HK-2 (cell line): ENCODE measurements at regions not wholly inside any gene's neighbourhood (a gene's known extent, or its start where the extent isn't known, plus 50 kb on each side); places are given as distances from the start of the nearest gene placed in this dataset.

Experiments
- DNase-seq: peaks from one replicate; pipeline ENCODE4 v3.0.0-alpha.2; 2018; ENCODE audit not compliant: unreplicated experiment

GRCh38 chr11:112856133-112856532 lies 105.1 kb upstream of the NCAM1 start:
- no peak for DNase-seq

DNA sequence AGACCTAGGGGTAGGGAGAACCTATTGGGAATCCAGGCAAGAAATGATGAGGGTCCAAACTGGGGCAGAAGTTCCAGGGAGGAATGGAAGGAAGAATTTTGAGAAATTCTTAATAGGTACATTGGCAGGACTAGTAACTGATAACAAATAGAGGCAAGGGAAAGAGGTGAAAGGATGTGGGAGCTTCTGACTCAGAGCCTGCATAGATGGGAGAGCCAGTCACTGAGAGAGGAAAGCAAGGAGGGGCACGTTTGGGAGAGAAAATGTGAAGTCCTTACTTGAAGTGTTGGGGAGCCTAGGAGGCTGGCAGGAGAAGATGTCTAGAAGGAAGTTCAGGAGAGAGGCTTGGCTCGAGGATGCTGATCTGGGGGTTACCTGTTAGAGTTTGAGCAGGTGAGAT lies 104.6 kb upstream of the NCAM1 start:
- no peak for DNase-seq

DNA sequence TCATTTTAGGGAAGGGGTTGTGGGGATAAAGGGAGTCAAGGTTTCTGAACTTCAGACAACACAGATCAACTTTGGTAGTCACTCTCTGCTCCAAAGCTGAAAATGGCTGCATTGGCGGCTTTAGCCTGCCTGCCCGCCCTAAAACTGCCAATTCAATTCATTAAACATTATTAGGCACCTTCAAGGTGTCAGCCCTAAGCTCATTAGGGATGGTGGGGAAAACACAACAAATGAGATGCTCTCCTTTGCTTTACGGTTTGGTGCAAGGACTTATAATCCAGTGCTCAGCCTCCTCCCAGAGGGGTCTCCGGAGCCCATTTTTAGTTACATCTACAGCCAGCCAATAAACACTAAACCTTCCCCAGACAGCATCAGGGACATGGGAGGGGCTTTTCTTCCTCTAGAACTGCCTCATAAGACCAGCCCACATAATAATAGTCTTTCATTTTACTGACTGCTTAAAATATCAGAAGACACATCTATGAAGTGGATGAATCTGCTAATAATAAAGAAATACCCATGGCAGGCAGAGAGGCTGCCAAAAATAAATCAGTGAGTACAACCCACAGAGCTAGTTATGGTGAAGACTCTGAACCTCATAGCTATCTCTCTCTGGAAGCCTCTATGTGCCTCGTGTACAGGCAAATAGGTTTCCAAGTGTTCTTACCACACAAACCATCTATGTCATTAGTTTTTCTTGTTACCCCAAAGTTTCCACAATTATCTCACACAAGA lies 102.8 kb upstream of the NCAM1 start:
- no peak for DNase-seq

- DNase-seq, result no peak
Observed at GRCh38 chr11:112859787-112860186, 101.4 kb upstream of the NCAM1 start.

- no peak for DNase-seq
Observed at GRCh38 chr11:112861356-112861755, 99.9 kb upstream of the NCAM1 start.

DNA sequence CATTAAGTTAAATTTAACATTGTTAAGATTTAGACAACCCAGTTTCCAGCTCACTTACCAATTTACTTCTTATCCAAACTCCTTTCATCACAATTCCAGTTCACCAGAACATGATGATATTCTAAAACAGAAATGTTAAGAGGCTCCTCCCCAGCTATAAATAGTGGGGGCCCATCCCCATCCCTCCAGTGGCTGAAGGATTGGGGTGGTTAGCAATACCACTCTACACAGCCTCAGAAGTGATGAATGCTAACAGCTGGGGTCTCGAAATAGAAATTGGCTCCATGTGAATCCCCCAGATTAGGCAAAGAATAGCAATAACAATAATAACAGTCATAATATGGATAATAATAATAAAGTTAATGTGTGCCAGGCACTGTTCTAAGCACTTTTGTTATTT lies 97.9 kb upstream of the NCAM1 start:
- DNase-seq, result no peak

- DNase-seq, result no peak
Observed at GRCh38 chr11:112864672-112865071, 96.5 kb upstream of the NCAM1 start.

DNA sequence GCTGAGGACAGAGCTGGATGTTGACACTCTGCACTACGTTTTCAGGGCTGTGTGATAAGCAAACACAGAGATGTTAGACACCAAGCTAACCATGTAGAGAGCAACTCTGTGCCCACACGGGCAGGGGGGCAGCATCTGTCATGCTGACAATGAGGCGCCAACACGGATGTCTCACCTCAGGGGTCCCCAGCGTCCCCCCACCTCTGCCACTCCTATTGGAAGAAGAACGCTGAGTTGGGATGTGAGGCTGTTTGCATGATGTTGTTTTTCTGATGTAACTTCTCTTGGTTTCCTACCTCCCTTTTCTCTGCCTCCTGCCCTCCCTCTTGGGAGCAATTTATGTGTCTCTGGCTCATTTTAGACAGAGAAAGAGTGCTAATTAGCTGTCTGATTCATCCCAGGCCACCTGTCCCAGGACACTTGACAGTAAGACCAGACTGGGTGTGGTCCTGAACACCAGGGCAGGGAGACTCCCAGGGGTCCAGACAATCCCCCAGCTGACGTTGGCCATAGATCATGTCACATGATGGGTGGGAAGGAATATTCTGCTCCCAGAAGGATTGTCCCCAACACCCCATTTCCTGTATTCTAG lies 89.2 kb upstream of the NCAM1 start:
- DNase-seq, result no peak

GRCh38 chr11:112874980-112875379 lies 86.2 kb upstream of the NCAM1 start:
- no peak for DNase-seq

DNA sequence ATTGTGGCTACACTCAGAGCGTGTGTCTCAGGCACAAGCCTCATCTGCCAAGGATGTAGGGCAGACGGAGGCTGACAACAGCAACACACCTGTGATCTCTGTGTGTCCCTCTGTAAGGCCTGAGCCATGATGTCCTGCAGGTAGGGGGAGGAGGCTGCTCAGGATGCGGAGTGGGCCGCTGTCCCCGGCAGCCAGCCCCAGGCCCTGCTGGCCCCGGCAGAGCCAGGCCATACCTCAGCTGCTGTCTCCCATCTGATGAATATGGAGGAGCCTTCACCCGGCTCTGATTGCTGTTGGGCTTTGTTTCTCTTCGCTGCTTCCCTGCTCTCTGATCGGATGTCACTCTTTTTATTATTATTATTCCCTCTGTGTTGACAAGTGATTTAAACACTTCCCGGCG lies 83.6 kb upstream of the NCAM1 start:
- DNase-seq, result no peak

DNA sequence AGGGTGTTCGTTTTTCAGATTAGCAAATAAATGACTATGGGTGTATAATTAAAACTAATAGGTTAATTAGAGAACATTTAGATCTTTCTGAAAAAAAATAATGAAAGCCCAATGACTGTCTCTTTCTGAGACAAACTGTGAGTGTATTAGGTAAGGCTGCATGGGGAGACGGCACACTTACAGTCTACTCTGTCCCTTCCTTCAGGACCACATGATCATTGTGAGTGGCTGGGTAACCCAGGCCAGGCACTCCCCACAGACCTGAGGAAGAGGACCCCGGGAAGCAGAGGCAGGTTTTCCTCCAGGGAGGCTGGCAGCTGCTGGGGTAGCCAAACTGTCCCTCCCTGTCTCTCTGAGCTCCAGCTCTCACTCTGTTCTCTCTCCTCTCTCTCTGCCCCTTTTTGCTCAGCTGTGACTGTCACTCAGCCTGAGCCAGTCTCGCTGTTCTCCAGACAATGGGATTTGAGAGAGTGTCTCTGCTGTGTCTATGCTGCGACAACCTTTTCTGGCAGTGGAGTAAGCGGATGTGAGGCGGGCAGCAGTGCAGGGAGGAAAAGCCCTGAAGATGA lies 83.1 kb upstream of the NCAM1 start:
- DNase-seq, result no peak

GRCh38 chr11:112880495-112880894 lies 80.7 kb upstream of the NCAM1 start:
- DNase-seq, result no peak

DNA sequence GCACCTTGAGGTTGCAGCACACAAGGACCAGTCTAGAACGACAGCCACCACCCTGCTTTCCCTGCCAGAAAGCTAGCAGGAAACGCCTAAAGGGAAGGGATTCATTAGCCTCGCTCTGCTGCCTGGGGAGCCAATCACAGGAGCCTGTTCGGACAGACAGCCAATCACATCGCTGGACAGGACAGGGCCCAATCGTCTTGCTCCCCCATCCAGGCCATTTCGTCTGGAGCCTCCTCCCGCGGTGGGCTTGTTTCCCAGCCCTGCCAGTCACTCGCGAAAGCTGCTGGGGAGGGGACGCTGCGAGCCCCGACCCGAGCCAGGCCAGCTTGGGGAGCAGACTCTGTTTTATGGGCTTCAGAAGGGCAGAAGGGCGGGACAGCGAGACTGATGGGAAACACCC lies 79.8 kb upstream of the NCAM1 start:
- no peak for DNase-seq

- no peak for DNase-seq
Observed at GRCh38 chr11:112882494-112883381, 78.5 kb upstream of the NCAM1 start.

DNA sequence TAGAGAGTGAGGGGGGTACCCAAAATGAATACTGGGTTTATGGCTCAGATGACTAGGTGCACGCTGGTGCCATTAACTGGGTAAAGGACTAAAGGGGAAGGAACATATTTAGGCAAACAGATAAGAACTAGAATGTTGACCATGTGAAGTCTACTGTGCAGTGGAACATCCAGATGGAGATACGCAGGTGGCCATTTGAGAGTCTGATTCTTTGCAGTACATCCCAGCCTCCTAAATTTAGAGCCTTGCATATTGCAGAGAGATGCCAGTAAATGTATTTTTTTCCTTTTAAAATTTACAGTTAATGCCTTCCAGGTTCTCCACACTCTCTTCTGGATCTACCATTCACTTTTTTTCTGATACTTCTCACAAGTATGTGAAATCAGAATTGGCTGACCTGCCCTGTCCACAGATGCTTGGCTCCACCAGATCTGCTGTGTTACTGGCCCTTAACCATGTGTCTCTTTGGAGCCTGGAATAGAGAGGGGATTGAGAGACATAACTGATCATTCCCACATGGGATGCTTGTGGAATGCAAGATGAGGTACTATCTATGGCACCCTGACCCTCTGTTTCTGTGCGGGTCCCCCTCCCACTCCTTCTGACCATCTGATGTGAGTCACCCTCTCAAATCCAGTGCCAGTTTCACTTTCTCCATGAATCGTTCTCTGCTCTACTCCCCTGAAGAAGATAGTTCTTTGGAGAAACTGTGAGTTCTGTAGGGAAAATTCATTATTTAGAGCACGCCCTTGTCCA lies 77.0 kb upstream of the NCAM1 start:
- DNase-seq, result no peak

DNA sequence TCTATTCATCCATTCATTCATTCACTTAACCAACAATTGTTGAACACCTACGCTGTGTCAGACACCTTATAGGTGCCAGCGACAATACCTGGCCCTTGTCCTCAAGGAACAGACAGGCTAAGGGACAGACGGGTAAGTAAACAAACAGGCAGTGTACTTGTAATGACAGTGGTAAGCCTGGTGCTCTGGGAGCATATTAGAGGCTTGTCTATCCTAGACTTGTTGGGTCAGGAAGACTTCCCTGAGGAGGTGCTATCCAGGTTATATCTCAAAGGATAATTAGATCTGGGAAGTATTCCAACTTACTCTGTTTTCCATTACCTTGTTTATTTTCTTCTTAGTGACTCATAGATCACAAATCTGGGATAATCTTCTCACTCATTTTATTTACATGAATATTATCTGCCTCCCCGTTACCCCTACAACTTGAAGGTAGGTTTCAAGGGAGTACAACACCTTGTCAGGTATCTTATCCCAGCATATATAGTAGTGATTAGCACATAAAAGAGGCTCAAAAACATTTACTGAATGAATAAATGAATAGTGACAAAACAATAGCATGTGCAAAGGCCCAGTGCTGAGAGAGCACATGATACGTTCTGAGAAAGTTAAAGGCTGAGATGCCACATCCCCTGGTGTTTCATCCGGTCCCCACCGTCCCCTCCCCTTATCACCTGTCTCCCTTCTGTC lies 75.3 kb upstream of the NCAM1 start:
- DNase-seq, result no peak

DNA sequence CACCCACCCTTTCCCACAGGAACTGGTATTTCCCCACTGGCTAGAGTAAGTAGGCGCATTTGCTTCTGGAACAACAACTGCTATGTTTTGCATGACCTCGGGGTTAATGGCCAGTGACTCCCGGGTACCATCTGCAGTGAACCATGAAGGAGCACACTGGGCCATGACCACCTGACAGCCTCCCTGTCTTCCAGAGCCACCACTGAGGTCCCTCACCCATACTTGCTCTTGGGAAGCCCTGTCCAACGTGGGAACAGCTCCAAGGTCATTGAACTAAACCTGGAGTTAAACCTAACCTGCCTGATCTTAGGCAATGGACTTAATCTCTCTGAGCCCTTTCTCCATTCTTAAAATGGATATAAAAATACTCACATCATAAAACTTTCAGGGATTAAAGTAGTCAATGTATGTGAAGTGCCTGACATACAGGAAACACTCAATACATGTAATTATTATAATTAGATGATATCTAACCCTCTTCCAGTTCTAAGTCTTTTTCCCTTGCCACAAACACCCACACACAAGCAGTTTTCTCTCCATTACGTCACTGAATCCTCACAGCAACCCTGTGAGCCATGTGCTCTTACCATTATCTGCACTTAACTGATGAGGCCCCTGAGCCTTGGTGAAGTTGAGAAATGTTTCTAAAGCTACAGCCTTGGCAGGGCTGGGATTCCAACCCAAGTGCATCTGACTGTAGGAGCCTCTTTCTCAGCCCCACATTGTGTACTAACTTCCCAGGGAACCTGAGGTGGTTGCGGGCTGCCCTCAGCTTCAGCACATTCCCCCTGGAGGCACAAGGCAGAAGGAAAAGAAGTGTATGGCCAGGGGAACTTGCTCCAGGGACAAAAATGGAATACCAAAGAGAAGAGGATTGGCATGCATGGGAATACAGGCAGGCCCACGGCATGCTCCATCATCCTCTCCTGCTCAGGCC lies 74.5 kb upstream of the NCAM1 start:
- no peak for DNase-seq

- DNase-seq, result no peak
Observed at GRCh38 chr11:112889446-112889845, 71.8 kb upstream of the NCAM1 start.

DNA sequence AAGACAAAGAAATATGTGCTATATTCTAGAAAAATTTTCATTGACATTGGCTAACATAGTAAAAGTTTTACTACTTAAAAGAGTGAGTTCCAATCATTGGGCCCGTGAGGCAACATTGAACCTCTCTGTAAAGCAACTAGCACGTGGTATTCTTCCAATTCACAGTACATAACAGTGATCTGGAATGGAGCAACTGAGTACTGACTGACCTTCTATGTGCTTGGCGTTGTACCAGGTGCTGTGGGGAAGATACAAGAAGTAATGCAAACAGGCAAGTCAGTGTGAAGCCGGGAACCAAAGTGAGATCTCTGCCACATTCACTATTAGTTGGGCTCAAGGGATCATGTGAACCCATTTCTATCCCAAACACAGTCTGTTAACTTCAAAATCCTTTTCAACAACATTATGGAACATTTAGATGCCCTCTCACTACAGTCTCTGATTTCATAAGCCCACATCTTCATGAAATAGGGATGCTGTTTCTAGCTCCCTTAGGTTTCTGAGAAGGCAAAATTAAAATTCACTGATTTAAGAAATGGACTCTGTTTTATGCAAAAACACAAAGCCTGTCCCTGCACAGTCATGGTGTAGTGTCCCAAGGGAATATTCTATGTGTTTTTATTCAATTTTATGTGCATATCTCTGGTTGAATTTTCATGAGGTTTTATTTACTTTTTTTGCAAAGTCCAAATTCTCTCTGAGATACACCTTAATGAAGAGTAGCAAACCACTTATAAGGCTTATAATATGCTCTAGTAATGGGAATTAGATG lies 61.8 kb upstream of the NCAM1 start:
- DNase-seq, result no peak
